Endothelial cell of umbilical vein (primary cell): ENCODE measurements at regions not wholly inside any gene's neighbourhood (a gene's known extent, or its start where the extent isn't known, plus 50 kb on each side); places are given as distances from the start of the nearest gene placed in this dataset.

ENCODE experiments used
- EZH2 ChIP-seq: IDR thresholded peaks from 2 replicates; pipeline ENCODE4 v1.6.1; 2012; ENCODE audit warnings: borderline replicate concordance, low read depth, mild to moderate bottlenecking, moderate library complexity, low read length, inconsistent platforms; ENCODE audit not compliant: severe bottlenecking
- FOS ChIP-seq: IDR thresholded peaks from 2 replicates; pipeline ENCODE4 v1.6.1; 2011; ENCODE audit warnings: mild to moderate bottlenecking, low read length, moderate library complexity, borderline replicate concordance; ENCODE audit not compliant: insufficient read depth
- GATA2 ChIP-seq: IDR thresholded peaks from 2 replicates; pipeline ENCODE4 v1.7.0; 2011; ENCODE audit warnings: low read depth, mild to moderate bottlenecking, moderate library complexity, mixed read lengths, low read length; ENCODE audit not compliant: insufficient read length, insufficient read depth
- JUN ChIP-seq: IDR thresholded peaks from 2 replicates; pipeline ENCODE4 v1.6.1; 2011; ENCODE audit warnings: borderline replicate concordance, low read depth; ENCODE audit not compliant: insufficient read length, insufficient read depth
- MYC ChIP-seq: IDR thresholded peaks from one replicate; pipeline ENCODE4 v1.6.1; 2011; ENCODE audit warnings: mild to moderate bottlenecking, low read depth, low read length
- POLR2A ChIP-seq: IDR thresholded peaks from 2 replicates; pipeline ENCODE4 v1.6.1; 2012; ENCODE audit warnings: low read depth, mild to moderate bottlenecking, control low read depth, low read length
- POLR2AphosphoS5 ChIP-seq: IDR thresholded peaks from 2 replicates; pipeline ENCODE4 v1.6.1; 2012; ENCODE audit warnings: low read depth, mild to moderate bottlenecking, control low read depth, low read length, moderate library complexity; ENCODE audit not compliant: insufficient read depth
- TF ChIP-seq, protein P1 (sequence below), 2 donors: IDR thresholded peaks; 1 replicate in 1 of 2; 2 replicates in 1 of 2; pipeline ENCODE4 v1.5.1; 2011; ENCODE audit warnings: low read length in 2 of 2, mild to moderate bottlenecking in 2 of 2, moderate library complexity in 2 of 2, control low read depth in 1 of 2, inconsistent platforms in 1 of 2, low read depth in 1 of 2; ENCODE audit not compliant: insufficient read depth in 1 of 2; ENCODE audit errors: extremely low read depth in 1 of 2
- TF ChIP-seq, protein P2 (sequence below): IDR thresholded peaks from 2 replicates; pipeline ENCODE4 v1.6.1; 2011; ENCODE audit not compliant: insufficient read depth, insufficient read length

DNA sequence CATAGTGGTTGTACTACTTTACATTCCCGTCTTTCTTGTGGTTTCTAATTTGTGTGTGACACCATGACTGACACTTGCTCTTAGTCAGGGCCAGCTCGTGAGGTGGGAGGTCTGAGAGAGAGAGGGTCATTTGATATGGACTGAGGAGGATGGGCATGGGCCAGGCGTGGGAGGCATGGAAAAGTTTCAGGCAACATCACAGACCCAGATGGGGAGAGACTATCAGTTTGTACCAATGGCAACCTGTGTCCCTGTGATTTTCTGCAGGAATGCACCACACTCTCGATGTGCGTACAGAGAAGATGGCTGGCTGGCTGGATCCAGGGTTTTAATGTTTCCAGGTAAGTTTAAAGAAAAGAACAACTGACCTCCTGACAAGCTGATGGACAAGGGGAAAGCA is 273.6 kb downstream of the CYRIA start:
- TF ChIP-seq, protein P1, sequence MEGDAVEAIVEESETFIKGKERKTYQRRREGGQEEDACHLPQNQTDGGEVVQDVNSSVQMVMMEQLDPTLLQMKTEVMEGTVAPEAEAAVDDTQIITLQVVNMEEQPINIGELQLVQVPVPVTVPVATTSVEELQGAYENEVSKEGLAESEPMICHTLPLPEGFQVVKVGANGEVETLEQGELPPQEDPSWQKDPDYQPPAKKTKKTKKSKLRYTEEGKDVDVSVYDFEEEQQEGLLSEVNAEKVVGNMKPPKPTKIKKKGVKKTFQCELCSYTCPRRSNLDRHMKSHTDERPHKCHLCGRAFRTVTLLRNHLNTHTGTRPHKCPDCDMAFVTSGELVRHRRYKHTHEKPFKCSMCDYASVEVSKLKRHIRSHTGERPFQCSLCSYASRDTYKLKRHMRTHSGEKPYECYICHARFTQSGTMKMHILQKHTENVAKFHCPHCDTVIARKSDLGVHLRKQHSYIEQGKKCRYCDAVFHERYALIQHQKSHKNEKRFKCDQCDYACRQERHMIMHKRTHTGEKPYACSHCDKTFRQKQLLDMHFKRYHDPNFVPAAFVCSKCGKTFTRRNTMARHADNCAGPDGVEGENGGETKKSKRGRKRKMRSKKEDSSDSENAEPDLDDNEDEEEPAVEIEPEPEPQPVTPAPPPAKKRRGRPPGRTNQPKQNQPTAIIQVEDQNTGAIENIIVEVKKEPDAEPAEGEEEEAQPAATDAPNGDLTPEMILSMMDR (IDR thresholded peaks at IDR 0.05; ENCODE audit: extremely low read depth in 1 of 2, insufficient read depth in 1 of 2, low read depth in 1 of 2, low read length in 2 of 2), result no peak
- TF ChIP-seq MYC, result no peak
- no peak for TF ChIP-seq POLR2AphosphoS5
- TF ChIP-seq POLR2A, result no peak
- TF ChIP-seq EZH2, result no peak
- TF ChIP-seq JUN, result no peak
- TF ChIP-seq, protein P2, sequence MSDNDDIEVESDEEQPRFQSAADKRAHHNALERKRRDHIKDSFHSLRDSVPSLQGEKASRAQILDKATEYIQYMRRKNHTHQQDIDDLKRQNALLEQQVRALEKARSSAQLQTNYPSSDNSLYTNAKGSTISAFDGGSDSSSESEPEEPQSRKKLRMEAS, result no peak
- TF ChIP-seq FOS, result no peak
- no peak for TF ChIP-seq GATA2
